HEK293 (cell line): ENCODE measurements at regions not wholly inside any gene's neighbourhood (a gene's known extent, or its start where the extent isn't known, plus 50 kb on each side); places are given as distances from the start of the nearest gene placed in this dataset.

Experiments
- CTCF ChIA-PET: fragments of 350-600 bp; formaldehyde crosslinking; extraction: SDS; loops from one replicate; lab custom pipeline; 2021; ENCODE audit warnings: antibody characterized with exemption; lab: Yijun Ruan, JAX
- POLR2A ChIA-PET: fragments of 300-600 bp; formaldehyde crosslinking; extraction: SDS; loops from one replicate; lab custom pipeline; 2020; ENCODE audit warnings: antibody characterized with exemption, inconsistent platforms; lab: Yijun Ruan, JAX
- H3K27ac ChIP-seq: fragments of 200-500 bp; sonication (Bioruptor generic); 2 replicates; pipeline ENCODE4 v1.5.1; 2014; ENCODE audit warnings: low read depth, low read length, control low read depth, inconsistent platforms; ENCODE audit errors: extremely low read depth
- H3K36me3 ChIP-seq, 2 experiments: fragments of 200-500 bp in 1 of 2; sonication (Bioruptor generic) in 1 of 2; 1 replicate in 1 of 2; 2 replicates in 1 of 2; pipeline ENCODE4 v1.5.1; 2014 to 2017; ENCODE audit warnings: inconsistent platforms in 2 of 2, low read length in 2 of 2; ENCODE audit not compliant: control insufficient read depth in 2 of 2, insufficient read depth in 1 of 2
- H3K4me1 ChIP-seq: fragments of 200-500 bp; sonication (Bioruptor generic); 2 replicates; pipeline ENCODE4 v1.5.1; 2014; ENCODE audit warnings: mild to moderate bottlenecking, low read length, inconsistent platforms; ENCODE audit not compliant: control insufficient read depth, insufficient read depth
- H3K4me3 ChIP-seq: 2 replicates; pipeline ENCODE4 v1.5.1; 2011; ENCODE audit warnings: low read depth, mild to moderate bottlenecking, control low read depth, low read length, moderate library complexity
- H3K9me3 ChIP-seq: fragments of 200-500 bp; sonication (Bioruptor generic); 2 replicates; pipeline ENCODE4 v1.5.1; 2014; ENCODE audit warnings: low read depth, low read length, inconsistent platforms; ENCODE audit not compliant: control insufficient read depth, insufficient read depth
- KLF7 ChIP-seq: fragments of 450-650 bp; formaldehyde crosslinking; IDR thresholded peaks from 2 replicates; pipeline ENCODE4 v1.5.1; 2016; ENCODE audit warnings: missing biosample characterization, missing genetic modification characterization, borderline replicate concordance
- SETDB1 ChIP-seq: IDR thresholded peaks from one replicate; pipeline ENCODE4 v1.6.1; 2017; ENCODE audit warnings: mild to moderate bottlenecking, low read length, moderate library complexity, mixed read lengths; ENCODE audit not compliant: insufficient read length
- TCF7L2 ChIP-seq: IDR thresholded peaks from 2 replicates; pipeline ENCODE4 v1.6.1; 2011; ENCODE audit warnings: low read depth, mild to moderate bottlenecking, inconsistent platforms, low read length, moderate library complexity, borderline replicate concordance
- ZFP69B ChIP-seq: fragments of 450-650 bp; formaldehyde crosslinking; IDR thresholded peaks from 2 replicates; pipeline ENCODE4 v1.5.1; 2016; ENCODE audit warnings: missing biosample characterization, missing genetic modification characterization
- ZNF133 ChIP-seq: fragments of 450-650 bp; formaldehyde crosslinking; IDR thresholded peaks from 2 replicates; pipeline ENCODE4 v1.5.1; 2016; ENCODE audit warnings: missing biosample characterization, missing genetic modification characterization
- ZNF16 ChIP-seq: fragments of 450-650 bp; formaldehyde crosslinking; IDR thresholded peaks from 2 replicates; pipeline ENCODE4 v1.5.1; 2016; ENCODE audit warnings: low read depth, missing biosample characterization, missing genetic modification characterization
- ZNF175 ChIP-seq: fragments of 450-650 bp; formaldehyde crosslinking; IDR thresholded peaks from 2 replicates; pipeline ENCODE4 v1.5.1; 2016; ENCODE audit warnings: missing biosample characterization, missing genetic modification characterization
- ZNF19 ChIP-seq: fragments of 450-650 bp; formaldehyde crosslinking; IDR thresholded peaks from 2 replicates; pipeline ENCODE4; 2016; ENCODE audit warnings: missing biosample characterization, missing genetic modification characterization, low read depth
- ZNF2 ChIP-seq: fragments of 450-650 bp; formaldehyde crosslinking; IDR thresholded peaks from 2 replicates; pipeline ENCODE4 v1.5.1; 2016; ENCODE audit warnings: missing biosample characterization, missing genetic modification characterization
- ZNF24 ChIP-seq: fragments of 450-650 bp; formaldehyde crosslinking; IDR thresholded peaks from 2 replicates; pipeline ENCODE4 v1.5.1; 2016; ENCODE audit warnings: missing biosample characterization, missing genetic modification characterization
- ZNF266 ChIP-seq: fragments of 450-650 bp; formaldehyde crosslinking; IDR thresholded peaks from 2 replicates; pipeline ENCODE4 v1.5.1; 2016; ENCODE audit warnings: missing biosample characterization, missing genetic modification characterization, low read depth
- ZNF398 ChIP-seq: fragments of 450-650 bp; formaldehyde crosslinking; IDR thresholded peaks from 2 replicates; pipeline ENCODE4 v1.5.1; 2017; ENCODE audit warnings: missing biosample characterization, missing genetic modification characterization
- ZNF513 ChIP-seq: fragments of 450-650 bp; IDR thresholded peaks from 2 replicates; pipeline ENCODE4 v1.5.1; 2018; ENCODE audit warnings: missing biosample characterization, missing genetic modification characterization
- ZNF548 ChIP-seq: fragments of 450-650 bp; formaldehyde crosslinking; IDR thresholded peaks from 2 replicates; pipeline ENCODE4 v1.5.1; 2016; ENCODE audit warnings: missing biosample characterization, missing genetic modification characterization
- ZNF549 ChIP-seq: fragments of 450-650 bp; IDR thresholded peaks from 2 replicates; pipeline ENCODE4 v1.5.1; 2018; ENCODE audit warnings: missing biosample characterization, missing genetic modification characterization, mild to moderate bottlenecking, inconsistent platforms, moderate library complexity
- ZNF561 ChIP-seq: fragments of 450-650 bp; IDR thresholded peaks from 2 replicates; pipeline ENCODE4 v1.5.1; 2018; ENCODE audit warnings: missing biosample characterization, missing genetic modification characterization, borderline replicate concordance
- ZNF626 ChIP-seq: fragments of 450-650 bp; sonication (Bioruptor Pico); formaldehyde crosslinking; IDR thresholded peaks from 2 replicates; pipeline ENCODE4 v1.5.1; 2018; ENCODE audit warnings: missing biosample characterization, missing genetic modification characterization, inconsistent platforms
- ZNF629 ChIP-seq: fragments of 450-650 bp; formaldehyde crosslinking; IDR thresholded peaks from 2 replicates; pipeline ENCODE4 v1.5.1; 2017; ENCODE audit warnings: missing biosample characterization, missing genetic modification characterization
- ZNF768 ChIP-seq: fragments of 450-650 bp; formaldehyde crosslinking; IDR thresholded peaks from 2 replicates; pipeline ENCODE4 v1.5.1; 2018; ENCODE audit warnings: missing biosample characterization, mild to moderate bottlenecking, missing genetic modification characterization
- ZNF776 ChIP-seq: fragments of 450-650 bp; formaldehyde crosslinking; IDR thresholded peaks from 2 replicates; pipeline ENCODE4 v1.5.0; 2017; ENCODE audit warnings: missing biosample characterization, missing genetic modification characterization, borderline replicate concordance
- ZNF791 ChIP-seq: fragments of 450-650 bp; formaldehyde crosslinking; IDR thresholded peaks from 2 replicates; pipeline ENCODE4 v1.5.1; 2016; ENCODE audit warnings: missing biosample characterization, missing genetic modification characterization
- TF ChIP-seq, protein P1 (sequence below): fragments of 450-650 bp; formaldehyde crosslinking; optimal IDR thresholded peaks from 2 replicates; pipeline ENCODE3; 2016; ENCODE audit warnings: missing biosample characterization, mild to moderate bottlenecking, missing genetic modification characterization
- TF ChIP-seq, protein P2 (sequence below): fragments of 450-650 bp; formaldehyde crosslinking; IDR thresholded peaks from 2 replicates; pipeline ENCODE4 v1.5.1; 2016; ENCODE audit warnings: missing biosample characterization, missing genetic modification characterization, borderline replicate concordance

DNA sequence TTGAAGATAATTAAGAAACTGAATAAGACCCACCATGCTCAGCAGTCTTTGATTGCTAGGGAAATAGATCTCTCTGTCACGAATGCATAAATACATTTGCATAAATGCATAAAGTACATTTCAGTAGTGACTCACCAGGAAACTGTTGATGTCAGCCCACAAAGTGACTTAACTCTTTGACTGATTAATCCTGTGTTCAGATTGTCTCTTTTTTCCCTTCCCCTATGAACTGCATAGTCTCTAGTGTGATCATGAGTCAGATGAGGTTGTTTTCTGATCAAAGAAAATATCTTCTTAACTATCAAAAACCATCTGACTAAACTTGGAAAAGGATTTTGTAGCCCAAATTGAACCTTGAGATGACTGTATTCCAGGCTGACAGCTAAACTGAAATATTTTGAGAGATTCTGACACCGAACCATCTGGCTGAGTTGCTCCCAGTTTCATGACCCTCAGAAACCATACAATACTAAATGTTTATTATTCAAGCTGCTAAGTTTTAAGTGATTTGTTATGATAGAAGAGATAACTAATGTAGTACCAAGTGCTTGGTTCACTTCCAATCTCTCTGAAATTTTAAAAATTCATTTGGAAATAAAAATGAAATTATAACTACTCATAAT lies 1381.5 kb upstream of the AGA start (continued):
- TF ChIP-seq ZNF2 (tag by site-specific recombination) (no peak), ZNF19 (tag by site-specific recombination) (no peak), ZNF513 (tag by site-specific recombination) (no peak), SETDB1 (no peak), ZNF776 (tag by site-specific recombination) (no peak), ZNF175 (no peak), ZNF24 (no peak)
- TF ChIP-seq, protein P1, sequence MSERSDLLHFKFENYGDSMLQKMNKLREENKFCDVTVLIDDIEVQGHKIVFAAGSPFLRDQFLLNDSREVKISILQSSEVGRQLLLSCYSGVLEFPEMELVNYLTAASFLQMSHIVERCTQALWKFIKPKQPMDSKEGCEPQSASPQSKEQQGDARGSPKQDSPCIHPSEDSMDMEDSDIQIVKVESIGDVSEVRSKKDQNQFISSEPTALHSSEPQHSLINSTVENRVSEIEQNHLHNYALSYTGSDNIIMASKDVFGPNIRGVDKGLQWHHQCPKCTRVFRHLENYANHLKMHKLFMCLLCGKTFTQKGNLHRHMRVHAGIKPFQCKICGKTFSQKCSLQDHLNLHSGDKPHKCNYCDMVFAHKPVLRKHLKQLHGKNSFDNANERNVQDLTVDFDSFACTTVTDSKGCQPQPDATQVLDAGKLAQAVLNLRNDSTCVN (tag by site-specific recombination), result no peak

GRCh38 chr4:178836865-178837264 lies 1394.6 kb upstream of the AGA start:
- CTCF ChIA-PET, result no interaction called here
- TF ChIP-seq ZNF629 (tag by site-specific recombination) (no peak), ZNF175 (no peak), ZNF776 (tag by site-specific recombination) (no peak), ZNF133 (tag by site-specific recombination) (no peak), TCF7L2 (no peak), ZNF626 (no peak), ZNF549 (tag by site-specific recombination) (no peak), ZNF768 (tag by site-specific recombination) (no peak), KLF7 (tag by site-specific recombination) (no peak), ZNF398 (tag by site-specific recombination) (no peak), ZNF791 (tag by site-specific recombination) (no peak), ZNF16 (no peak), ZNF561 (tag by site-specific recombination) (no peak), ZFP69B (no peak), ZNF266 (tag by site-specific recombination) (no peak), ZNF2 (tag by site-specific recombination) (no peak), ZNF548 (tag by site-specific recombination) (no peak)
- TF ChIP-seq, protein P2, sequence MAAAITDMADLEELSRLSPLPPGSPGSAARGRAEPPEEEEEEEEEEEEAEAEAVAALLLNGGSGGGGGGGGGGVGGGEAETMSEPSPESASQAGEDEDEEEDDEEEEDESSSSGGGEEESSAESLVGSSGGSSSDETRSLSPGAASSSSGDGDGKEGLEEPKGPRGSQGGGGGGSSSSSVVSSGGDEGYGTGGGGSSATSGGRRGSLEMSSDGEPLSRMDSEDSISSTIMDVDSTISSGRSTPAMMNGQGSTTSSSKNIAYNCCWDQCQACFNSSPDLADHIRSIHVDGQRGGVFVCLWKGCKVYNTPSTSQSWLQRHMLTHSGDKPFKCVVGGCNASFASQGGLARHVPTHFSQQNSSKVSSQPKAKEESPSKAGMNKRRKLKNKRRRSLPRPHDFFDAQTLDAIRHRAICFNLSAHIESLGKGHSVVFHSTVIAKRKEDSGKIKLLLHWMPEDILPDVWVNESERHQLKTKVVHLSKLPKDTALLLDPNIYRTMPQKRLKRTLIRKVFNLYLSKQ, result no peak
- POLR2A ChIA-PET, result no interaction called here
- Histone ChIP-seq H3K36me3 (no peaks in the 10 kb centered on the region), H3K27ac (no peak overlapping the region), H3K9me3 (no peaks in the 10 kb centered on the region), H3K4me1 (no peaks in the 10 kb centered on the region), H3K4me3 (no peak overlapping the region)
